ENCODE measurements at regions not wholly inside any gene's neighbourhood (a gene's known extent, or its start where the extent isn't known, plus 50 kb on each side); places are given as distances from the start of the nearest gene placed in this dataset.

DNA sequence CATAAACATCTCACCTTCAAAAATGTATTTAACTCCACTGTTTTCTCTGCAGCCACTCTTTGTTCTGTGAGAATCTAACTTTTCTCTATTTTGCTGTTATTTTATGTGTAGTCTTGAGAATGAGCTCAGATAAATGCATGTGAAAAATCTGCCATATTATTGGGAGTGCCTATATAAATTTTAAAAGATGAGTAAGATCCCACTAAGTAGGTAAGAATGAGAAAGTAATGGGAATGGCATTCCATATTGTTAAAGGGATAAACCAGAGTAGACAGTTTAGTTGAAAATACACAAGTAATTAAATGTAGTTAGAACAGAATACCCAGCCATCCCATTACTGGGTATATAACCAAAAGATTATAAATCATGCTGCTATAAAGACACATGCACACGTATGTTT, 817.2 kb downstream of the FAM181B start:
- TF ChIP-seq, protein P1, sequence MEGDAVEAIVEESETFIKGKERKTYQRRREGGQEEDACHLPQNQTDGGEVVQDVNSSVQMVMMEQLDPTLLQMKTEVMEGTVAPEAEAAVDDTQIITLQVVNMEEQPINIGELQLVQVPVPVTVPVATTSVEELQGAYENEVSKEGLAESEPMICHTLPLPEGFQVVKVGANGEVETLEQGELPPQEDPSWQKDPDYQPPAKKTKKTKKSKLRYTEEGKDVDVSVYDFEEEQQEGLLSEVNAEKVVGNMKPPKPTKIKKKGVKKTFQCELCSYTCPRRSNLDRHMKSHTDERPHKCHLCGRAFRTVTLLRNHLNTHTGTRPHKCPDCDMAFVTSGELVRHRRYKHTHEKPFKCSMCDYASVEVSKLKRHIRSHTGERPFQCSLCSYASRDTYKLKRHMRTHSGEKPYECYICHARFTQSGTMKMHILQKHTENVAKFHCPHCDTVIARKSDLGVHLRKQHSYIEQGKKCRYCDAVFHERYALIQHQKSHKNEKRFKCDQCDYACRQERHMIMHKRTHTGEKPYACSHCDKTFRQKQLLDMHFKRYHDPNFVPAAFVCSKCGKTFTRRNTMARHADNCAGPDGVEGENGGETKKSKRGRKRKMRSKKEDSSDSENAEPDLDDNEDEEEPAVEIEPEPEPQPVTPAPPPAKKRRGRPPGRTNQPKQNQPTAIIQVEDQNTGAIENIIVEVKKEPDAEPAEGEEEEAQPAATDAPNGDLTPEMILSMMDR (conservative IDR thresholded peaks at IDR 0.05 in 1 of 2, IDR thresholded peaks at IDR 0.05 in 1 of 2; ENCODE audit: extremely low read depth in 1 of 2, insufficient read depth in 1 of 2, low read depth in 1 of 2, low read length in 2 of 2): no peak
- no peak for TF ChIP-seq EZH2 (IDR thresholded peaks at IDR 0.05; ENCODE audit: borderline replicate concordance, low read length)

Data from mammary epithelial cell (primary cell).